ENCODE measurements at regions not wholly inside any gene's neighbourhood (a gene's known extent, or its start where the extent isn't known, plus 50 kb on each side); places are given as distances from the start of the nearest gene placed in this dataset.
"Not testable (repeated sequence)": the region's sequence is repeated elsewhere in the genome, so short reads cannot be mapped to it uniquely, and the experiment has no call there.

- no peaks in the 10 kb centered on the region for H3K9me3 ChIP-seq (ENCODE audit: control insufficient read depth, low read length)
- H3K36me3 ChIP-seq (ENCODE audit: control insufficient read depth, insufficient read depth, low read length) = no peaks in the 10 kb centered on the region
- no peak overlapping the region for H3K27ac ChIP-seq (ENCODE audit: insufficient read depth, low read depth, low read length, poor library complexity, severe bottlenecking)
- no peak overlapping the region for H3K4me3 ChIP-seq (ENCODE audit: insufficient read depth, low read depth, low read length)
- WGBS, 2 experiments = 77 to 79% methylated on average over 7 of the region's 7 CpGs
- no peaks in the 10 kb centered on the region for H3K27me3 ChIP-seq (ENCODE audit: control insufficient read depth, insufficient read depth, low read length, poor library complexity, severe bottlenecking)
- H3K4me1 ChIP-seq (ENCODE audit: control insufficient read depth, insufficient read depth, low read length) = no peaks in the 10 kb centered on the region
Observed at GRCh38 chr4:75195111-75195510, 262.2 kb downstream of the PARM1 start.

GRCh38 chr4:75194180-75194579 is 261.3 kb downstream of the PARM1 start:
- Histone ChIP-seq H3K27me3 (ENCODE audit: control insufficient read depth, insufficient read depth, low read length, poor library complexity, severe bottlenecking) (no peaks in the 10 kb centered on the region), H3K9me3 (ENCODE audit: control insufficient read depth, low read length) (no peaks in the 10 kb centered on the region), H3K4me1 (ENCODE audit: control insufficient read depth, insufficient read depth, low read length) (no peaks in the 10 kb centered on the region), H3K27ac (ENCODE audit: insufficient read depth, low read depth, low read length, poor library complexity, severe bottlenecking) (no peak overlapping the region), H3K4me3 (ENCODE audit: insufficient read depth, low read depth, low read length) (no peak overlapping the region), H3K36me3 (ENCODE audit: control insufficient read depth, insufficient read depth, low read length) (no peaks in the 10 kb centered on the region)
- WGBS, 2 experiments = 92 to 93% methylated on average over 8 of the region's 8 CpGs

GRCh38 chr4:75192182-75192581 is 259.3 kb downstream of the PARM1 start:
- H3K27me3 ChIP-seq (ENCODE audit: control insufficient read depth, insufficient read depth, low read length, poor library complexity, severe bottlenecking); H3K9me3 ChIP-seq (ENCODE audit: control insufficient read depth, low read length); H3K4me1 ChIP-seq (ENCODE audit: control insufficient read depth, insufficient read depth, low read length); H3K27ac ChIP-seq (ENCODE audit: insufficient read depth, low read depth, low read length, poor library complexity, severe bottlenecking); H3K36me3 ChIP-seq (ENCODE audit: control insufficient read depth, insufficient read depth, low read length); H3K4me3 ChIP-seq (ENCODE audit: insufficient read depth, low read depth, low read length): not testable (repeated sequence)
- 68 to 77% methylated on average over 2 of the region's 2 CpGs for WGBS, 2 experiments

GRCh38 chr4:75189711-75190335 is 256.9 kb downstream of the PARM1 start:
- no peak overlapping the region for H3K4me3 ChIP-seq (ENCODE audit: insufficient read depth, low read depth, low read length)
- no peaks in the 10 kb centered on the region for H3K36me3 ChIP-seq (ENCODE audit: control insufficient read depth, insufficient read depth, low read length)
- H3K9me3 ChIP-seq (ENCODE audit: control insufficient read depth, low read length) = no peaks in the 10 kb centered on the region
- WGBS, 2 experiments = 78 to 80% methylated on average over 4 of the region's 4 CpGs
- H3K27ac ChIP-seq (ENCODE audit: insufficient read depth, low read depth, low read length, poor library complexity, severe bottlenecking) = no peak overlapping the region
- H3K4me1 ChIP-seq (ENCODE audit: control insufficient read depth, insufficient read depth, low read length) = no peaks in the 10 kb centered on the region
- no peaks in the 10 kb centered on the region for H3K27me3 ChIP-seq (ENCODE audit: control insufficient read depth, insufficient read depth, low read length, poor library complexity, severe bottlenecking)

- H3K27ac ChIP-seq (ENCODE audit: insufficient read depth, low read depth, low read length, poor library complexity, severe bottlenecking) = no peak overlapping the region
- 91% methylated on average over 10 of the region's 10 CpGs for WGBS, 2 experiments
Observed at GRCh38 chr4:75180790-75181776, 248.2 kb downstream of the PARM1 start.

GRCh38 chr4:75180217-75180616 is 247.3 kb downstream of the PARM1 start:
- H3K36me3 ChIP-seq (ENCODE audit: control insufficient read depth, insufficient read depth, low read length) = no peaks in the 10 kb centered on the region
- H3K27ac ChIP-seq (ENCODE audit: insufficient read depth, low read depth, low read length, poor library complexity, severe bottlenecking) = no peak overlapping the region
- no peak overlapping the region for H3K4me3 ChIP-seq (ENCODE audit: insufficient read depth, low read depth, low read length)
- H3K4me1 ChIP-seq (ENCODE audit: control insufficient read depth, insufficient read depth, low read length) = no peaks in the 10 kb centered on the region
- no peaks in the 10 kb centered on the region for H3K9me3 ChIP-seq (ENCODE audit: control insufficient read depth, low read length)
- no peaks in the 10 kb centered on the region for H3K27me3 ChIP-seq (ENCODE audit: control insufficient read depth, insufficient read depth, low read length, poor library complexity, severe bottlenecking)

More at GRCh38 chr4:75180790-75181776, 248.2 kb downstream of the PARM1 start:
- H3K9me3 ChIP-seq (ENCODE audit: control insufficient read depth, low read length) = no peaks in the 10 kb centered on the region
- H3K4me3 ChIP-seq (ENCODE audit: insufficient read depth, low read depth, low read length) = no peak overlapping the region
- H3K36me3 ChIP-seq (ENCODE audit: control insufficient read depth, insufficient read depth, low read length) = no peaks in the 10 kb centered on the region
- H3K27me3 ChIP-seq (ENCODE audit: control insufficient read depth, insufficient read depth, low read length, poor library complexity, severe bottlenecking) = no peaks in the 10 kb centered on the region
- no peaks in the 10 kb centered on the region for H3K4me1 ChIP-seq (ENCODE audit: control insufficient read depth, insufficient read depth, low read length)

- Histone ChIP-seq H3K4me3 (ENCODE audit: insufficient read depth, low read depth, low read length) (no peak overlapping the region), H3K27ac (ENCODE audit: insufficient read depth, low read depth, low read length, poor library complexity, severe bottlenecking) (no peak overlapping the region), H3K36me3 (ENCODE audit: control insufficient read depth, insufficient read depth, low read length) (no peaks in the 10 kb centered on the region), H3K27me3 (ENCODE audit: control insufficient read depth, insufficient read depth, low read length, poor library complexity, severe bottlenecking) (no peaks in the 10 kb centered on the region), H3K9me3 (ENCODE audit: control insufficient read depth, low read length) (no peaks in the 10 kb centered on the region), H3K4me1 (ENCODE audit: control insufficient read depth, insufficient read depth, low read length) (no peaks in the 10 kb centered on the region)
Observed at GRCh38 chr4:75179510-75179909, 246.6 kb downstream of the PARM1 start.

- no peak overlapping the region for H3K4me3 ChIP-seq (ENCODE audit: insufficient read depth, low read depth, low read length)
- peaks cover 15% of the 10 kb centered on the region for H3K4me1 ChIP-seq (ENCODE audit: control insufficient read depth, insufficient read depth, low read length)
- no peaks in the 10 kb centered on the region for H3K9me3 ChIP-seq (ENCODE audit: control insufficient read depth, low read length)
- H3K27ac ChIP-seq (ENCODE audit: insufficient read depth, low read depth, low read length, poor library complexity, severe bottlenecking) = no peak overlapping the region
- no peaks in the 10 kb centered on the region for H3K36me3 ChIP-seq (ENCODE audit: control insufficient read depth, insufficient read depth, low read length)
- no peaks in the 10 kb centered on the region for H3K27me3 ChIP-seq (ENCODE audit: control insufficient read depth, insufficient read depth, low read length, poor library complexity, severe bottlenecking)
Observed at GRCh38 chr4:75172551-75172950, 239.6 kb downstream of the PARM1 start.

GRCh38 chr4:75169427-75169826 is 236.5 kb downstream of the PARM1 start:
- Histone ChIP-seq H3K4me3 (ENCODE audit: insufficient read depth, low read depth, low read length) (no peak overlapping the region), H3K27ac (ENCODE audit: insufficient read depth, low read depth, low read length, poor library complexity, severe bottlenecking) (peak overlapping the region; percentile 39), H3K9me3 (ENCODE audit: control insufficient read depth, low read length) (no peaks in the 10 kb centered on the region), H3K36me3 (ENCODE audit: control insufficient read depth, insufficient read depth, low read length) (no peaks in the 10 kb centered on the region), H3K27me3 (ENCODE audit: control insufficient read depth, insufficient read depth, low read length, poor library complexity, severe bottlenecking) (no peaks in the 10 kb centered on the region), H3K4me1 (ENCODE audit: control insufficient read depth, insufficient read depth, low read length) (peaks cover 15% of the 10 kb centered on the region)
- 61 to 62% methylated on average over 6 of the region's 6 CpGs for WGBS, 2 experiments

- H3K36me3 ChIP-seq (ENCODE audit: control insufficient read depth, insufficient read depth, low read length) = no peaks in the 10 kb centered on the region
- no peak overlapping the region for H3K4me3 ChIP-seq (ENCODE audit: insufficient read depth, low read depth, low read length)
- H3K9me3 ChIP-seq (ENCODE audit: control insufficient read depth, low read length) = no peaks in the 10 kb centered on the region
- H3K27ac ChIP-seq (ENCODE audit: insufficient read depth, low read depth, low read length, poor library complexity, severe bottlenecking) = peak overlapping the region; percentile 39
- H3K27me3 ChIP-seq (ENCODE audit: control insufficient read depth, insufficient read depth, low read length, poor library complexity, severe bottlenecking) = no peaks in the 10 kb centered on the region
- 68 to 100% methylated on average over 2 of the region's 2 CpGs for WGBS, 2 experiments
- peaks cover 15% of the 10 kb centered on the region for H3K4me1 ChIP-seq (ENCODE audit: control insufficient read depth, insufficient read depth, low read length)
Observed at GRCh38 chr4:75169020-75169419, 236.1 kb downstream of the PARM1 start.

Measured in ectodermal cell (in vitro differentiated cells).